CD14-positive monocyte (primary cell): ENCODE measurements at regions not wholly inside any gene's neighbourhood (a gene's known extent, or its start where the extent isn't known, plus 50 kb on each side); places are given as distances from the start of the nearest gene placed in this dataset.
"Not testable (repeated sequence)": the region's sequence is repeated elsewhere in the genome, so short reads cannot be mapped to it uniquely, and the experiment has no call there.

ENCODE experiments used
- DNase-seq, 3 donors: peaks; one replicate each; pipeline ENCODE4 v3.0.0-alpha.2; 2011 to 2022
- H2AFZ ChIP-seq: 2 replicates; pipeline ENCODE4 v1.6.0; 2012; ENCODE audit warnings: mild to moderate bottlenecking, low read depth, low read length, inconsistent platforms; ENCODE audit not compliant: insufficient read depth, poor library complexity, severe bottlenecking
- H3K27ac ChIP-seq, 2 donors: 1 replicate in 1 of 2; 2 replicates in 1 of 2; pipeline ENCODE4 v1.5.1; 2012 to 2013; ENCODE audit warnings: low read length in 2 of 2, control low read depth in 1 of 2, inconsistent platforms in 1 of 2, low read depth in 1 of 2, mild to moderate bottlenecking in 1 of 2
- H3K27me3 ChIP-seq, 2 donors: one replicate each; pipeline versions ENCODE4 v1.6.0 to v1.6.1; 2011 to 2013; ENCODE audit warnings: low read length in 2 of 2; ENCODE audit not compliant: control insufficient read depth in 2 of 2, insufficient read depth in 2 of 2
- H3K36me3 ChIP-seq, 2 donors: replicated peaks in 1 of 2; 1 replicate in 1 of 2; 2 replicates in 1 of 2; pipeline versions ENCODE4 v1.5.1 to v1.6.1; 2012 to 2013; ENCODE audit warnings: low read length in 2 of 2, control low read depth in 1 of 2, inconsistent platforms in 1 of 2, mild to moderate bottlenecking in 1 of 2; ENCODE audit not compliant: insufficient read depth in 2 of 2, control insufficient read depth in 1 of 2
- H3K4me1 ChIP-seq, 2 donors: 1 replicate in 1 of 2; 2 replicates in 1 of 2; pipeline versions ENCODE4 v1.5.1 to v1.6.1; 2012 to 2013; ENCODE audit warnings: low read length in 2 of 2, control low read depth in 1 of 2, inconsistent platforms in 1 of 2, mild to moderate bottlenecking in 1 of 2, moderate library complexity in 1 of 2; ENCODE audit not compliant: insufficient read depth in 2 of 2, control insufficient read depth in 1 of 2
- H3K4me2 ChIP-seq: replicated peaks from 2 replicates; pipeline ENCODE3; 2012; ENCODE audit warnings: low read length, moderate library complexity, mild to moderate bottlenecking; ENCODE audit not compliant: poor library complexity, severe bottlenecking; ENCODE audit errors: extremely low read depth
- H3K4me3 ChIP-seq, 3 experiments: fragments of 200-600 bp in 1 of 3; sonication (generic) in 1 of 3; replicated peaks in 1 of 3; 1 replicate in 2 of 3; 2 replicates in 1 of 3; pipeline ENCODE4 v1.5.1; 2011 to 2013; ENCODE audit warnings: low read length in 3 of 3, mild to moderate bottlenecking in 3 of 3, control low read depth in 2 of 3, low read depth in 2 of 3, inconsistent platforms in 1 of 3, moderate library complexity in 1 of 3
- H3K79me2 ChIP-seq: 2 replicates; pipeline ENCODE4 v1.6.0; 2012; ENCODE audit warnings: mild to moderate bottlenecking, control low read depth, inconsistent platforms, low read length, moderate library complexity; ENCODE audit not compliant: insufficient read depth
- H3K9ac ChIP-seq: 2 replicates; pipeline ENCODE4 v1.6.0; 2017; ENCODE audit warnings: low read length, mild to moderate bottlenecking; ENCODE audit not compliant: insufficient read depth, poor library complexity, severe bottlenecking
- H3K9me3 ChIP-seq, 2 donors: replicated peaks in 1 of 2; 1 replicate in 1 of 2; 2 replicates in 1 of 2; pipeline versions ENCODE4 v1.5.1 to v1.6.1; 2012 to 2013; ENCODE audit warnings: low read length in 2 of 2, control low read depth in 1 of 2; ENCODE audit not compliant: control insufficient read depth in 1 of 2, insufficient read depth in 1 of 2
- H4K20me1 ChIP-seq: 2 replicates; pipeline ENCODE4 v1.6.0; 2012; ENCODE audit warnings: mild to moderate bottlenecking, low read length, control low read depth, moderate library complexity; ENCODE audit not compliant: insufficient read depth
- H3K27ac Mint-ChIP-seq, 7 donors: one replicate each; pipeline ENCODE4 v1.8.0; 2020; ENCODE audit warnings: mild to moderate bottlenecking in 7 of 7, mixed read lengths in 7 of 7, moderate library complexity in 6 of 7, inconsistent platforms in 2 of 7
- H3K27me3 Mint-ChIP-seq, 3 donors: one replicate each; pipeline ENCODE4 v1.8.0; 2021 to 2022; ENCODE audit warnings: low read depth in 3 of 3, mild to moderate bottlenecking in 3 of 3, mixed read lengths in 3 of 3, moderate library complexity in 3 of 3, inconsistent platforms in 1 of 3
- H3K36me3 Mint-ChIP-seq, 2 donors: one replicate each; pipeline ENCODE4 v1.8.0; 2020; ENCODE audit warnings: mixed read lengths in 2 of 2, inconsistent platforms in 1 of 2, mild to moderate bottlenecking in 1 of 2
- H3K4me1 Mint-ChIP-seq: one replicate; pipeline ENCODE4 v1.8.0; 2020; ENCODE audit warnings: mild to moderate bottlenecking, mixed read lengths
- H3K4me3 Mint-ChIP-seq, 2 donors: one replicate each; pipeline ENCODE4 v1.8.0; 2020; ENCODE audit warnings: mild to moderate bottlenecking in 2 of 2, mixed read lengths in 2 of 2, moderate library complexity in 1 of 2
- H3K9me3 Mint-ChIP-seq, 7 donors: one replicate each; pipeline ENCODE4 v1.8.0; 2020 to 2022; ENCODE audit warnings: mixed read lengths in 7 of 7, mild to moderate bottlenecking in 6 of 7, moderate library complexity in 6 of 7, inconsistent platforms in 2 of 7
- CTCF ChIP-seq: fragments of 200-600 bp; IDR thresholded peaks from one replicate; pipeline ENCODE4 v1.8.0; 2022; ENCODE audit warnings: antibody characterized with exemption, mild to moderate bottlenecking
- WGBS: methylation state at CpG from one replicate; pipeline ENCODE4 v1.1.5; 2013; ENCODE audit warnings: missing lambda C conversion rate; ENCODE audit not compliant: insufficient coverage; 5-methylcytosine and 5-hydroxymethylcytosine counted together
- intact Hi-C, 2 donors: fragments of 100-400 bp; cut with micrococcal nuclease; formaldehyde crosslinking; loops; one replicate each; pipeline versions ENCODE4 v1.15.0 to v1.15.1; 2023

GRCh38 chr7:65489260-65489767 lies 115.7 kb downstream of the ZNF92 start:
- peaks cover 13 to 32% of the 10 kb centered on the region in 2 donors for H3K9me3 ChIP-seq
- no peaks in the 10 kb centered on the region for H3K4me1 Mint-ChIP-seq
- WGBS: 84% methylated on average over 8 of the region's 8 CpGs
- H3K4me1 ChIP-seq: no peaks in the 10 kb centered on the region
- no peak overlapping the region for H3K4me2 ChIP-seq
- no peak overlapping the region for H3K27ac ChIP-seq
- H3K36me3 ChIP-seq: no peaks in the 10 kb centered on the region
- H3K27me3 ChIP-seq: no peaks in the 10 kb centered on the region
- H3K27me3 Mint-ChIP-seq: no peaks in the 10 kb centered on the region
- TF ChIP-seq CTCF: no peak
- H3K9me3 Mint-ChIP-seq: peaks cover 13 to 27% (median 20%) of the 10 kb centered on the region in 7 donors
- no peak overlapping the region for H3K4me3 Mint-ChIP-seq
- no peak for DNase-seq
- H3K79me2 ChIP-seq: no peaks in the 10 kb centered on the region
- H3K36me3 Mint-ChIP-seq: no peaks in the 10 kb centered on the region
- no peak overlapping the region for H3K4me3 ChIP-seq
- H4K20me1 ChIP-seq: no peaks in the 10 kb centered on the region
- H3K9ac ChIP-seq: no peak overlapping the region
- intact Hi-C loops: no loop called here
- H3K27ac Mint-ChIP-seq: no peak overlapping the region
- H2AFZ ChIP-seq: no peak overlapping the region

- not testable (repeated sequence) for H3K4me3 Mint-ChIP-seq
These were observed 123.0 kb downstream of the ZNF92 start for GRCh38 chr7:65496697-65497096.

More at GRCh38 chr7:65496697-65497096, 123.0 kb downstream of the ZNF92 start:
- H3K27ac ChIP-seq, H2AFZ ChIP-seq, H3K36me3 ChIP-seq, H3K9ac ChIP-seq, H4K20me1 ChIP-seq, H3K79me2 ChIP-seq, H3K4me1 ChIP-seq, H3K4me1 Mint-ChIP-seq, DNase-seq, H3K9me3 Mint-ChIP-seq, H3K4me3 ChIP-seq, H3K27me3 ChIP-seq, H3K27ac Mint-ChIP-seq, intact Hi-C loops, H3K4me2 ChIP-seq, H3K36me3 Mint-ChIP-seq, H3K27me3 Mint-ChIP-seq, H3K9me3 ChIP-seq: not testable (repeated sequence)
- no CpG with 5 or more reads among the region's 2 CpGs for WGBS
